ENCODE measurements at regions not wholly inside any gene's neighbourhood (a gene's known extent, or its start where the extent isn't known, plus 50 kb on each side); places are given as distances from the start of the nearest gene placed in this dataset.

DNA sequence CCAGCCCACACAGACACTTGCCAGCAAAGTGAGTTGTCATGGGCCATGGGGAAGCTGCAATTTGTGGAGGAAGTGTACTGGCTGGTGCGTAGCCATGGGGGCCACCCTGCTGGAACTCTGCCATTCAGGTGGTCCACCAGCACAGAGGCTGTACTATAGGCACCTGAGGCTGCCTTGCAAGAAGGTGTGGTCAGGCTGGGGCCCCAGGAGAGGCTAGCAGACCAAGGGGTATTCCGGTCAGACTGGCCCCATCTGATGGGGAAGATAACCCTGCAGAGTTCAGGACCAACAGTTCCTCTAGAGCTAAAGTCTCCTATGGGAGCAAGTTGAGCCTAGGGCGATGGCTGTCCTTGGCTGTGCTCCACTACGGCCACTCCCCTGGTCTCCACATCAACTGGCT, 136.1 kb downstream of the DCAF12L2 start:
- no peak overlapping the region for H3K4me3 ChIP-seq (ENCODE audit: control insufficient read depth, low read depth, low read length)
- TF ChIP-seq, protein P1, sequence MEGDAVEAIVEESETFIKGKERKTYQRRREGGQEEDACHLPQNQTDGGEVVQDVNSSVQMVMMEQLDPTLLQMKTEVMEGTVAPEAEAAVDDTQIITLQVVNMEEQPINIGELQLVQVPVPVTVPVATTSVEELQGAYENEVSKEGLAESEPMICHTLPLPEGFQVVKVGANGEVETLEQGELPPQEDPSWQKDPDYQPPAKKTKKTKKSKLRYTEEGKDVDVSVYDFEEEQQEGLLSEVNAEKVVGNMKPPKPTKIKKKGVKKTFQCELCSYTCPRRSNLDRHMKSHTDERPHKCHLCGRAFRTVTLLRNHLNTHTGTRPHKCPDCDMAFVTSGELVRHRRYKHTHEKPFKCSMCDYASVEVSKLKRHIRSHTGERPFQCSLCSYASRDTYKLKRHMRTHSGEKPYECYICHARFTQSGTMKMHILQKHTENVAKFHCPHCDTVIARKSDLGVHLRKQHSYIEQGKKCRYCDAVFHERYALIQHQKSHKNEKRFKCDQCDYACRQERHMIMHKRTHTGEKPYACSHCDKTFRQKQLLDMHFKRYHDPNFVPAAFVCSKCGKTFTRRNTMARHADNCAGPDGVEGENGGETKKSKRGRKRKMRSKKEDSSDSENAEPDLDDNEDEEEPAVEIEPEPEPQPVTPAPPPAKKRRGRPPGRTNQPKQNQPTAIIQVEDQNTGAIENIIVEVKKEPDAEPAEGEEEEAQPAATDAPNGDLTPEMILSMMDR (conservative IDR thresholded peaks at IDR 0.05; ENCODE audit: control insufficient read depth, insufficient read depth, low read depth, low read length): no peak
- DNase-seq (ENCODE audit: low read depth): no peak

DNA sequence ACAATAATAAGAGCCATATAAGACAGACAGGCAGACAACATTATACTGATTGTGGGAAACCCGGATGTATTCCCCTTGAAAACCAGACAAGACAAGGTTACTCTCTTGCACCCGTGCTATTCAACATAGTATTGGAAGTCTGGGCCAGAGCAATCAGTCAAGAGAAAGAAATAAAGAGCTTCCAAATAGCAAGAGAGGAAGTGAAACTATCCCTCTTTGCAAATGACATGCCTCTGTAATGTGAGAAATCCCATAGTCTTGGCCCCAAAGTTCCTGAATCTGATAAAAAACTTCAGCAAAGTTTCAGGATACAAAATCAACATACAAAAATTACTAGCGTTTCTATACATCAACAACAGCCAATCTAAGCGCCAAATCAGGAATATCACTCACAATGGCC, 102.1 kb downstream of the DCAF12L2 start:
- H3K4me3 ChIP-seq (ENCODE audit: control insufficient read depth, low read depth, low read length): no peak overlapping the region
- DNase-seq (ENCODE audit: low read depth): no peak
- TF ChIP-seq, protein P1 (conservative IDR thresholded peaks at IDR 0.05; ENCODE audit: control insufficient read depth, insufficient read depth, low read depth, low read length): no peak

DNA sequence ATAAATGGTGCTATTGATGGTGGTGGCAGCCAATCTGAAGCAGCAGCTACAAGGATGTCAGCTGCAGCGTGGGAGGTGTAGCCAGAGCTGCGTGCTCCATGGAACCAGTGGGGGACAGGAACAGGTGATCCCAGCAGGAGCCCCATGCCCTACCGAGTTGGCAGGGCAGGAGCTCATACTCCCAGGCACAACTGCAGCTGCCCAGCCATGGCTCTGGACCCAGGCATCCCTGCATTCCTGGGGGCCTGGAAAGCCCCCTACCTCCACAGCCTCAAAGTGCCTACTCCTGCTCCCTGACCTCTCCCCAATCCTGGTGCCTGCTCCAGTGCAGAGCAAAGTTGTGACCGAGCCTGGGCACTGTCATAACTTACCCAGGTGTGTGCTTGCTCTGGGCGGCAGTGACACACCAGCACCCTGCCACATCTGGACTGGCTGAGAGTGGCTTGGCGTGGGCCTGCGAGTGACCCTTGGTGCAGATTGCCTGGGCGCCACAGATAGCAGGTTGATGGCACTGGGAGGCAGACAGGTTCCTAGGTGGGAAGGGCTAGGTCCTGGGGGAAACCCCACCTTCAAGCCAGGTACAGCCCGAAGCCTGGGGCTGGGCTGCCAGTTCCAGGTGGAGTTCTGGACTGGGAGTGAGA, 101.1 kb downstream of the DCAF12L2 start:
- no peak for DNase-seq (ENCODE audit: low read depth)
- TF ChIP-seq, protein P1 (conservative IDR thresholded peaks at IDR 0.05; ENCODE audit: control insufficient read depth, insufficient read depth, low read depth, low read length): no peak
- H3K4me3 ChIP-seq (ENCODE audit: control insufficient read depth, low read depth, low read length): no peak overlapping the region

DNA sequence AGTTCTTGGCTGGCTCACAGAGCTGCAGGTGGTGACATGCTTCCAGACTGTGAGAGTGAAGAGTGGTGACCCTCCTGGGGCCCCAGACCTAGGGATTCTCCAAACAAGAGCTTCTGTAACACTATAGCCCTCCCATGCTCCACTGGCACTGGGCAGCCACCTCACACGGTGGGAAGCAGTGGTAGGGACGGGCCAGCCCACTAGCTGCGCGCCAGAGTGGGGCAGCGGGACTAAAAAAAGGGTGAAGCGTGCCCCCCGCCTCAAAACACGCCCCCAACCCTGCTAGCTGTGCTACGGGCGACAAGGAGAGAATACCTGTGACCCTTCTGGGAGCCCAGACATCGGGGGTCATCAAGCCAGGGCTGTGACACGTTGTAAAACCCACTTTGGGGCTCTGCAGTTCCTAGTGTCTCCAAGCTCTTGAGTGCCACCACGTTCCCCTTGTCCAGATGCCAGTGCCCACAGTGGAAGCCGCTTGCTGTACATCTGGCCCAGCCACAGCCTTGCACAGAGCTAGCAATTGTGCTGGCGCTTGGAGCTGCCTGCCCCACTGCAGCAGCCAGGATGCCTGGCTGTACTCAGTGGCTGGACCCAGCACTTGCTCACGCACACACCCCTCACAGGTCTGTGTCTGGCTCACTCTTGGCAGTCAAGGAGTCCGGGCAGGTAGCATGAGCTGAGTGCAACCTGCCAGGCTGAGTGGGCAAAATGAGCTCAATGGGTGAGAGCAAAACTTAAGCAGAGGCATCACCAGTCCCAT, 100.0 kb downstream of the DCAF12L2 start:
- no peak overlapping the region for H3K4me3 ChIP-seq (ENCODE audit: control insufficient read depth, low read depth, low read length)
- DNase-seq (ENCODE audit: low read depth): no peak
- TF ChIP-seq, protein P1 (conservative IDR thresholded peaks at IDR 0.05; ENCODE audit: control insufficient read depth, insufficient read depth, low read depth, low read length): no peak
